GM12878 (cell line): ENCODE measurements at regions not wholly inside any gene's neighbourhood (a gene's known extent, or its start where the extent isn't known, plus 50 kb on each side); places are given as distances from the start of the nearest gene placed in this dataset.

Experiments
- ATAC-seq: fragments of 200-7000 bp; cut with Tn5 transposase; 3 replicates; pipeline ENCODE4 v1.9.1; 2020; ENCODE audit warnings: mild to moderate bottlenecking, moderate library complexity
- BruUV-seq: library from RNA; stranded (reverse); fragments of 400-500 nt; replicated peaks from 2 replicates; lab custom pipeline; 2021; lab: Mats Ljungman, UMichigan
- CTCF ChIA-PET: fragments of 300-600 bp; sonication (Branson Sonifier 250); formaldehyde crosslinking; extraction: SDS; loops from one replicate; lab custom pipeline; 2021; ENCODE audit warnings: inconsistent platforms; lab: Yijun Ruan, JAX
- POLR2A ChIA-PET: fragments of 350-600 bp; formaldehyde crosslinking; extraction: SDS; loops from one replicate; lab custom pipeline; 2021; ENCODE audit warnings: inconsistent platforms; lab: Charles Lee
- RAD21 ChIA-PET: fragments of 300-600 bp; sonication (Branson Sonifier 250); formaldehyde crosslinking; loops from one replicate; lab custom pipeline; 2023; ENCODE audit warnings: antibody characterized with exemption; ENCODE audit not compliant: unreplicated experiment; lab: Charles Lee
- SMC1A ChIA-PET: fragments of 300-600 bp; sonication (Branson Sonifier 250); formaldehyde crosslinking; loops from one replicate; lab custom pipeline; 2023; ENCODE audit not compliant: unreplicated experiment, uncharacterized antibody; lab: Charles Lee
- DNase-seq: peaks from one replicate; pipeline ENCODE4 v3.0.0-alpha.2; 2011; ENCODE audit warnings: low read depth, low spot score
- FAIRE-seq: peaks from 3 replicates; lab custom pipeline; 2011; peaks lifted over from hg19 to GRCh38; lab: Jason Lieb, UNC
- H2AFZ ChIP-seq: 2 replicates; pipeline ENCODE4 v1.6.0; 2011; ENCODE audit warnings: low read depth, low read length, control low read depth; ENCODE audit not compliant: control insufficient read depth
- H3K27ac ChIP-seq: 2 replicates; pipeline ENCODE4 v1.5.1; 2011; ENCODE audit warnings: control low read depth; ENCODE audit not compliant: control insufficient read depth, insufficient read depth
- H3K27me3 ChIP-seq, 2 experiments: replicated peaks in 1 of 2; 2 replicates each; pipeline versions ENCODE4 v1.6.0 to v1.6.1; 2011; ENCODE audit warnings: low read length in 1 of 2; ENCODE audit not compliant: control insufficient read depth in 2 of 2, insufficient read depth in 2 of 2
- H3K36me3 ChIP-seq, 2 experiments: 2 replicates each; pipeline ENCODE4 v1.5.1; 2011; ENCODE audit warnings: low read length in 1 of 2; ENCODE audit not compliant: control insufficient read depth in 2 of 2, insufficient read depth in 2 of 2
- H3K4me1 ChIP-seq: 2 replicates; pipeline ENCODE4 v1.6.1; 2011; ENCODE audit warnings: mild to moderate bottlenecking, low read length, moderate library complexity, mixed read lengths; ENCODE audit not compliant: control insufficient read depth, insufficient read depth
- H3K4me2 ChIP-seq: 2 replicates; pipeline ENCODE4 v1.6.0; 2011; ENCODE audit warnings: control low read depth; ENCODE audit not compliant: control insufficient read depth, insufficient read depth
- H3K4me3 ChIP-seq: fragments of 200-600 bp; sonication (generic); 2 replicates; pipeline ENCODE4 v1.5.1; 2016
- H3K79me2 ChIP-seq: 2 replicates; pipeline ENCODE4 v1.6.0; 2011; ENCODE audit warnings: low read length; ENCODE audit not compliant: control insufficient read depth, insufficient read depth
- H3K9ac ChIP-seq: 2 replicates; pipeline ENCODE4 v1.8.0; 2011; ENCODE audit warnings: low read length, control low read depth, mixed read lengths; ENCODE audit not compliant: control insufficient read depth, insufficient read depth
- H3K9me3 ChIP-seq: replicated peaks from 3 replicates; pipeline ENCODE4 v1.5.1; 2011; ENCODE audit warnings: mild to moderate bottlenecking, low read length; ENCODE audit not compliant: control insufficient read depth, insufficient read depth
- H4K20me1 ChIP-seq: 2 replicates; pipeline ENCODE4 v1.6.0; 2011; ENCODE audit not compliant: control insufficient read depth, insufficient read depth
- CBX3 ChIP-seq: fragments of 200-600 bp; sonication (generic); IDR thresholded peaks from 2 replicates; pipeline ENCODE4 v1.6.1; 2016; ENCODE audit warnings: low read depth, borderline replicate concordance
- EGR1 ChIP-seq, 2 experiments: IDR thresholded peaks; 1 replicate in 1 of 2; 2 replicates in 1 of 2; pipeline ENCODE4 v1.6.1; 2011 to 2012; ENCODE audit warnings: low read depth in 2 of 2, low read length in 2 of 2, borderline replicate concordance in 1 of 2, mild to moderate bottlenecking in 1 of 2, moderate library complexity in 1 of 2
- FOS ChIP-seq: IDR thresholded peaks from 3 replicates; pipeline ENCODE4 v1.6.1; 2011; ENCODE audit warnings: borderline replicate concordance; ENCODE audit not compliant: insufficient read length; ENCODE audit errors: extremely low read depth
- HDAC6 ChIP-seq: fragments of 200-600 bp; sonication (generic); IDR thresholded peaks from one replicate; pipeline ENCODE4 v1.8.0; 2017; ENCODE audit warnings: antibody characterized with exemption; ENCODE audit not compliant: unreplicated experiment
- IKZF1 ChIP-seq: fragments of 450-650 bp; conservative IDR thresholded peaks from 2 replicates; pipeline ENCODE4 v1.6.1; 2017; ENCODE audit warnings: antibody characterized with exemption, mild to moderate bottlenecking
- IRF5 ChIP-seq: fragments of 450-650 bp; IDR thresholded peaks from 2 replicates; pipeline ENCODE4 v1.6.1; 2017; ENCODE audit warnings: borderline replicate concordance
- NFIC ChIP-seq: IDR thresholded peaks from 2 replicates; pipeline ENCODE4 v1.6.1; 2012; ENCODE audit warnings: low read depth, mild to moderate bottlenecking, inconsistent platforms, low read length, moderate library complexity
- PML ChIP-seq: IDR thresholded peaks from 2 replicates; pipeline ENCODE4 v1.6.1; 2012; ENCODE audit warnings: low read length, inconsistent platforms
- POU2F2 ChIP-seq: IDR thresholded peaks from 3 replicates; pipeline ENCODE4 v1.6.1; 2011; ENCODE audit warnings: low read depth, mild to moderate bottlenecking, low read length, borderline replicate concordance
- SMAD1 ChIP-seq: fragments of 450-650 bp; IDR thresholded peaks from 2 replicates; pipeline ENCODE4 v1.6.1; 2018; ENCODE audit warnings: mild to moderate bottlenecking, low read depth; ENCODE audit not compliant: partially characterized antibody
- SUPT20H ChIP-seq: IDR thresholded peaks from 2 replicates; pipeline ENCODE4 v1.6.1; 2011; ENCODE audit warnings: low read depth, mild to moderate bottlenecking, low read length, moderate library complexity, borderline replicate concordance; ENCODE audit not compliant: control insufficient read depth
- TCF7 ChIP-seq: IDR thresholded peaks from 2 replicates; pipeline ENCODE4 v1.6.1; 2014; ENCODE audit warnings: antibody characterized with exemption, borderline replicate concordance
- ZNF217 ChIP-seq: fragments of 450-650 bp; IDR thresholded peaks from 2 replicates; pipeline ENCODE4 v1.6.1; 2017; ENCODE audit warnings: antibody characterized with exemption, mild to moderate bottlenecking
- WGBS: methylation state at CpG from one replicate; pipeline ENCODE4 v1.1.6; 2016; ENCODE audit warnings: low lambda C conversion rate; ENCODE audit not compliant: insufficient replicate concordance, insufficient coverage; ENCODE audit errors: missing lambda C conversion rate; 5-methylcytosine and 5-hydroxymethylcytosine counted together
- in situ Hi-C: fragments of 300-500 bp; cut with MboI; formaldehyde crosslinking; loops from 9 replicates; pipeline ENCODE4 v1.14.3; 2018; ENCODE audit warnings: mixed read lengths
- intact Hi-C: fragments of 100-400 bp; cut with micrococcal nuclease; formaldehyde crosslinking; loops from one replicate; pipeline ENCODE4 v1.14.2; 2022; ENCODE audit not compliant: unreplicated experiment

DNA sequence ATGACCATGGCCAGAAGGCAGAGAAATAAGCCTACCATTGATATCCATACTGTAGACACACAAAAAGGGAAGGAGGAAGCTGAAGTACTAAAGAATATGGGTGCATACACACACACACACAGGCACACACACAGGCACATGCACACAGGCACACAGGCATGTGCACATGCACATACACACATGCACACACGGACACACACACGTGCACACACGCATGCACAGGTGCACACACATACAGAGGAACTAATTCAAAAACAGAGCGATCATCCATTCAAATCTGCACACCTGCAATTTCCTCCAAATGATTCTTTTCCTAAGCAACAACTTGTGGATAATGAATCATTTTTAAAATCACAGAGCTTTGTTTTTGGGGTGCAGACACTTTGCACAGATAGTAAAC, 166.7 kb upstream of the ADARB2 start:
- no peak overlapping the region for H3K9ac ChIP-seq

More for the DNA sequence above, 166.7 kb upstream of the ADARB2 start:
- BruUV-seq, result no TSS peak
- FAIRE-seq (no peak), DNase-seq (no peak), ATAC-seq (no peak)
- Histone ChIP-seq H3K27me3 (no peaks in the 10 kb centered on the region; a peak in 1 of 4 replicates), H3K4me1 (no peaks in the 10 kb centered on the region), H3K36me3 (no peaks in the 10 kb centered on the region), H3K79me2 (no peaks in the 10 kb centered on the region), H3K4me2 (no peak overlapping the region), H3K4me3 (no peak overlapping the region), H2AFZ (no peak overlapping the region), H3K9me3 (no peaks in the 10 kb centered on the region), H3K27ac (no peak overlapping the region), H4K20me1 (no peaks in the 10 kb centered on the region)
- WGBS, result 13% methylated on average over 4 of the region's 4 CpGs
- intact Hi-C loops (no loop called here), in situ Hi-C loops (no loop called here)
- TF ChIP-seq NFIC (no peak), SUPT20H (no peak), IRF5 (no peak), IKZF1 (no peak), HDAC6 (no peak), EGR1 (IDR thresholded peaks at IDR 0.05; ENCODE audit: borderline replicate concordance in 1 of 2, low read depth in 2 of 2, low read length in 2 of 2) (no peak), PML (no peak), CBX3 (no peak), ZNF217 (no peak), TCF7 (no peak), SMAD1 (no peak), FOS (no peak), POU2F2 (no peak)
- RAD21 ChIA-PET, result no interaction called here
- POLR2A ChIA-PET, result no interaction called here
- CTCF ChIA-PET, result no interaction called here
- SMC1A ChIA-PET, result no interaction called here
